Left hindlimb (tissue), 1 donor: ENCODE measurements at regions not wholly inside any gene's neighbourhood (a gene's known extent, or its start where the extent isn't known, plus 50 kb on each side); places are given as distances from the start of the nearest gene placed in this dataset.

ENCODE experiments used
- DNase-seq: peaks from one replicate; pipeline ENCODE4 v3.0.0-alpha.2; 2018

GRCh38 chr6:111959766-111960165 is 86.5 kb upstream of the FYN start:
- DNase-seq: no peak

DNA sequence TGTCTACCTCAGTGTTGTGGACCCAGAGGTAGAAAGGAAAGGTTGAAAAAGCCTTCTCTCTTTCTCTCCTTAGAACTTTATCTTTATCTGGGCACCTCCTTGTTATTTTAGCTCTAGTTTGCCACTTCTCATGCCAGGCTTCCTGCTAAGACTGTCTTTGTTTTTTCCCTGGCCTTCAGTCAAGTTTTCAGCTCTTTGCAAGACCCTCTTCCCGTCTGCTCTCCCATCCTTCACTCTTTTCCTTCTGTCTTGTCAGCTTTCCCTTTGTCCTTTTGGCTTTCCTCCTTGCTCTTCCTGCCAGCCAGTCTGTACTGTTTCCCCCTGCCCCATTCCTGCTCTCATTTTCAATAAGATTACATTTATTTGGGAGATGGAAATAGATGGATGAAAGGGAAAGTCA is 86.8 kb upstream of the CCN6 start:
- no peak for DNase-seq

- no peak for DNase-seq
Observed at GRCh38 chr6:111970426-111970825, 83.5 kb upstream of the CCN6 start.

DNA sequence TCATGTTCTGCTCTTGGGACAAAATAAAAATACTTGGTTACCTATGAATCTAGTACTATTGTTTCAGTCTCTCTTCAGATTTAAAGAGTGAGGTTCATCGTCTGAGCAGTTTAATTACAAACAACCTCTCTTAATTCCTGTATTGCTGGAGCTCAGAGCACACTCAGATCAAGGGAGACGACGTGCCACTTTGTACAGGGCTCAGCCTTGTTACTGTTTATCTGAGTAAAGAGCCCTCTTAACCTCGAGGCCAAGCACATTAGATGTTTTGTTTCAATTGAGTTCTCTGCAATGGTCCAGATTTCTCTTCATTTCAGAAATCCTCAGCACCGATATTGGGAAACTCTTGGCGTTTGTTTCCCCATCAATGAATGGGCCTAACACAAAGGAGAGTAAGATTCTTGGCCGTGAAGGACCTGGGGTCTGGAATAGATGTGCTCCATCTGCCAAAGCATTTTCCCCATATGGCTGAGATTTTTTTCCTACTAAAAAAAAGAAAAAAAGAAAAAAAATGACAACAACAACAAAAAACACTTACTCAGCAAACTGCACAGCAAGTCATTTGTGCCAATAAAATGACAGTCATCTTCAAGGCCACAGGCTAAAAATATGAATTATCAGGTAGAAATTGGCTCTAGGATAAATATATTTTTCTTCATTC is 82.6 kb upstream of the CCN6 start:
- no peak for DNase-seq

- peak; percentile 45 for DNase-seq
Observed at GRCh38 chr6:111971866-111972532, 81.9 kb upstream of the CCN6 start.

GRCh38 chr6:111972745-111973117 is 81.2 kb upstream of the CCN6 start:
- no peak for DNase-seq

GRCh38 chr6:111973118-111973761 is 80.7 kb upstream of the CCN6 start:
- DNase-seq: peak; percentile 71

DNA sequence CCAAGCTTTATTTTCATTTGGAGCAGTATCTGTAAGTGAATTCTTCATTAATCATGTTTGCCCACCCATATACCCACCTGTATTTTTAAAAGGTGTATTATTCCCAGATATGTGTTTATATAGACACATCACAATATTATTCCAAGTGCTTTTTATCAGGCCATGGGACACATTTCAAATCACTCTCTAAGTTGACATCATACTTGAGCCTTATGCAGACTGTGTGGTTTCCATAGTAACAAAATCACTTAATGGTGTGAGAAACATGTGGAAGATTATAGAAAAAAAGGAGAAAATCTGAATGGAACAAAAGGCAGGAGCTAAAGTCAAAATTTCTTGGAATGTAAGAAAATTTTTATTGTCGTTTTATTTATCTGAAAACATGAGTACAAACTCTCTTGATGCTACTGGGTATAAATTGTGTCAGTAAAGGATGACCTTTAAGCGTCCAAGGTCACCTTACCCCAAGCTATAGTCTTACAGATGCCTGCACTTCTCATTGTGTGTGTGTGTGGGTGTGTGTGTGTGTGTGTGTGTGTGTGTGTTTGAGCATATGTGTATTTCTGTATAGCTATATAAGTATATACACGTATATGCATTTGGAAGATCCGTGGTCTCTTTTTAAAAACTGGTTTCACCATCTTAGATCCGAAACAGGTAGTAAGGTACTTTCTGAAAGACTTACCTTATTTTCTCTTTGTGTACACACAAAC is 79.8 kb upstream of the CCN6 start:
- DNase-seq: no peak

DNA sequence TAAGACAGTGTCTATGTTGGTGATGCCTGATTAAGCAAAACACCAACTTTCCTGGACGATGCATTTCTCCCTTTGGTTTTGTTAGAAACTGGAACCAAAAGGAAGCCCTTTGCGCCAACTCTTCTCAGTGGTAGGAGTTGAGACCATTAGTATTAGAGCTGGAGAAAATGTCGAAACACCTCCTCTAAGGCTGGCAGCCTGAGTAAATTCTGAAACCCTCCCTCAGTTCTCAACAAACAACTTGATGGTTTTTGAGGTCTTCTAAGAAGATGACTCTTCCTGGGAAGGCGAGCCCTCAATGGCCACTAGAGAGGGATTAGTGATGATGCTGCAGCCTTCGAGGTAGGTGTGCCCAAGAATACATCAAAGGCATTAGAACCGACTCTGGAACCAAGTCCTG is 78.4 kb upstream of the CCN6 start:
- DNase-seq: no peak

DNA sequence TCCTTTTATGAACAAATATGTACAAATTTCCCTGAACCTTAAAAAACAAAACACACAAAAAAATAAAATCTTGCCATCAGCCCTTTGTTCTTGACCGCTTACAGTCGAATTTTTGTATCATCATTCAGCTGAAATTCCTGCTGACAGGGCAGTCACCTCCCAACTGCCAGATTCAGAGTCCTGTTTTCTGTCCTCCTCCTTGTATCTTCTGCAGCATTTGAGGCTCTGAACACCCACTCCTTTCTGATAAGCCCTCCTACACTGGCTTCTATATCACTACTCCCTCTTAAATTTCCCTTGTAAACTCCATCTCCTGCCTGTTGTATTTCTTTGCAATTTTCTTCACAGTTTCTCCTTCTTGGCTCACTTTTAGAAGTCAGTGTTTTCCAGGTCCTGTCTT is 77.8 kb upstream of the CCN6 start:
- DNase-seq: no peak

- DNase-seq: no peak
Observed at GRCh38 chr6:111978532-111979149, 75.3 kb upstream of the CCN6 start.

DNA sequence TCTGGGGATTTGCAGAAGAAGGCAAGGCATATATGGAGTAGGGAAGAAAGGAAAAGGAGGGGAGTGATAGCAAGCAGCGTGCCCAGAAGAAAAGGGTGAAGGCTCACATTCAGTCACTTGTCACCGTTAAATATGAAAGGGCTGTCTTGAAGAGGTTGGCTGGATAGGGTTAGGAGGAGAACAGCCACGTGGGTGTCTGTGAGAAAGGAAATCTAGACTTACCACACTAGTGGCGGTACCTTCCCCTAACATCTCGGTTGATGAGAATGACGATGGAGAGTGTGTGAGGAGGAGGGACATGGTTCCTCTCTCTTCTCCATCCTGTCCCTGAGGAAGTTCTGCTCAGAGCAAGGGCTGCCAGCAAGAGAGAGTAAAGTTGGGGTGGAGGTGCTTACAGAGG is 74.3 kb upstream of the CCN6 start:
- DNase-seq: no peak

- DNase-seq: no peak
Observed at GRCh38 chr6:111980143-111980542, 73.8 kb upstream of the CCN6 start.

- no peak for DNase-seq
Observed at GRCh38 chr6:111980971-111981840, 72.7 kb upstream of the CCN6 start.

- DNase-seq: no peak
Observed at GRCh38 chr6:111982681-111983080, 71.2 kb upstream of the CCN6 start.

DNA sequence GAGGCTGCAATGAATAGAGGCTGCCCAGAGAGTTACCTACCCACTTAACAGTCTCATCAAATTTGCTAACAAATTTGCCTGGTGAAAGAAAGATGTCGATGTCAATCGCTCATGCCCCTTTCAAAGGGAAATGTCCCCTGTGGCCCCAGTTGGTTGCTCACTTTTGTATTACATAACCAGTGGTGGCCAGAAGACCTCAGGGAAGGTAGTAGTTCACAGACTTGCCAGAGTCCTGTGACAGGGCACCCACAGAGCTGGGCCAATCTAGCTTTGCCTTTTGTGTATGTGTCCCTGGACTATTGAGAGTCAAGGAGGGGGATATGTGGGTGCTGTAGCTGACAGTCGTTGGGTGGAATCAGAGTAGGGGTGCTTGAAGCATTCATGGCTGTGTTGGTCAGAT is 70.7 kb upstream of the CCN6 start:
- DNase-seq: no peak

- no peak for DNase-seq
Observed at GRCh38 chr6:111984081-111984480, 69.8 kb upstream of the CCN6 start.

- DNase-seq: no peak
Observed at GRCh38 chr6:111984516-111985201, 69.2 kb upstream of the CCN6 start.

DNA sequence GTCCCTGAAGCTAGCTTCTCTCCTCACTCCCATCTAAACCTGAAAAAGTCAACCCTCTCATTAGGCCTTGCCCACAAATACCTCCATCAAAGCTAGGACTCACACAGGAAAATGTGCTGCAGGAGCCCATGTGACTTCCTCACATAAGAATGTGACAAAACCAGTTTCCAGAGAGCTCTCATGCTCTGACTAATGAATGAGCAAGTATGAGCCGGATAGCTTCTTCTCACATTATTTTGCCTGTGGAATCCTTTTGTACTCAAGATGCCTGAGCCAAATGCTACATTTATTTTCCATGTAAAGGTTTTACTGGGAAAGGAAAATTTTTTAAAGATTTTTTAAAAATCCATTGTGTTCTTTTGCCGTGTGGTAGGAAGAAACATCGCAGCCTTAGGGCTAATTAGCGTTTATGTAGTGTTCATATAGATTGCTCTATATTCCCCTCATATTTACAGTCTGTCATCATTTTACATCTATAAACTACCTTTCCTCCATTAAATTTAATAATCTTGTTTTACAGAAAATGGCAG is 68.6 kb upstream of the CCN6 start:
- DNase-seq: no peak

DNA sequence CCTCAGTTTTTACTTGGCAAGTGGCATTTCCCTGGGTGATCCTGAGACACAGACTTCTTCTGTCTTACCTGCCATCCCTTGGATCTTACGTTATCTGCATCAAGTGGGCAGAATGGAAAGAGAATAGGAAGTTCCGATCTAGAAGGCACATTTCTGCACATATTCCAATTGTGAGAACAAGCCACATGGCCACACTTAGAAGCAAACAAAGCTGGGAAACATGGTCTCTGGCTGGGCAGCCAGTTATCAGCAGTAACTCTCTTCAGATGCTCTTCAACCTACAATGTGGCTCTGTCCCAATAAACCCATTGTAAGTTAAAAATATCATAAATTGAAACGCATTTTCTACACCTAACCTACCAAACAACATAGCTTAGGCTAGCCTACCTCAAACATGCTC is 67.3 kb upstream of the CCN6 start:
- DNase-seq: no peak

DNA sequence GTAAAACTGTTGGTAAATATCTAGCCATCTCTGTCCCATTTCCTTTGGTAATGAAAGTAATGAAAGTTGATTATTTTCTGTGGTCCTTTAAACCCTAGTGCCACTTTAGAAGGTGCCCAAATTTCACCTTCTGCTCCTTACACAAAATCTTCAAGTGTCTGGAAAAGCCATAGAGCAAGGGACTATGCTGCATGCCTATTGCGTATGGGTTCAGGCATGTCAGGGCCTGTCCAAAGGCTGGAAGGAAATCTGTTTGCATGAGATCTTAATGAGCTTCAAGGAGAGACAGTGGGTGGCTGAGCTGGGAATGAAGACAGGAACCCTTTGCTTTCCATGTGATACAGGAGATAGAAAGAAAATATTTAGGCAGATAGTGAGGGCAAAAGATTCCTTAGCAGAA is 66.6 kb upstream of the CCN6 start:
- no peak for DNase-seq
